NAMALWA (cell line): ENCODE measurements at regions not wholly inside any gene's neighbourhood (a gene's known extent, or its start where the extent isn't known, plus 50 kb on each side); places are given as distances from the start of the nearest gene placed in this dataset.

Experiments
- DNase-seq: peaks from one replicate; pipeline ENCODE4 v3.0.0-alpha.2; 2015; ENCODE audit warnings: low spot score

DNA sequence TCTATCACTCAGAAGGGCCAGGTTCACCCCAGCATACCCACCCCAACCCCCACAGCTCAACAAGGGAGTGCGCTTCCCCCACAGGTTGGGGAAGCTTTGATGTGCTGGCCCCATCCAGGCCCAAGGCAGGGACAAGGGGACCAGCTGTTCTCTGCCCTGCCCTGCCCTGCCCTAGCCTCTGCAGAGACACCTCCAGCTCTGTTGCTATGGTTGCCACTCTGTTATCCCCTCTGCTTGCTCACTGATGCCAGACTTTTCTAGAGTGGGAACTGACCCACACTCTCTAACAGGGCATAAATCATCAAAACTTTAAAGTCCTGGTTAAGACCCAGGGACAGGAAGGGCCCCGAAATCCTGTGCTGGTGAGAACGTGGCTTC is 50.4 kb upstream of the ENPP7 start:
- DNase-seq = no peak

GRCh38 chr17:79679631-79680317 is 51.0 kb upstream of the ENPP7 start:
- DNase-seq = no peak

- no peak for DNase-seq
Observed at GRCh38 chr17:79678736-79679255, 51.9 kb upstream of the ENPP7 start.

GRCh38 chr17:79678091-79678735 is 52.5 kb upstream of the ENPP7 start:
- DNase-seq = no peak

- no peak for DNase-seq
Observed at GRCh38 chr17:79677646-79678045, 53.1 kb upstream of the ENPP7 start.

GRCh38 chr17:79676796-79677195 is 53.9 kb upstream of the ENPP7 start:
- no peak for DNase-seq

DNA sequence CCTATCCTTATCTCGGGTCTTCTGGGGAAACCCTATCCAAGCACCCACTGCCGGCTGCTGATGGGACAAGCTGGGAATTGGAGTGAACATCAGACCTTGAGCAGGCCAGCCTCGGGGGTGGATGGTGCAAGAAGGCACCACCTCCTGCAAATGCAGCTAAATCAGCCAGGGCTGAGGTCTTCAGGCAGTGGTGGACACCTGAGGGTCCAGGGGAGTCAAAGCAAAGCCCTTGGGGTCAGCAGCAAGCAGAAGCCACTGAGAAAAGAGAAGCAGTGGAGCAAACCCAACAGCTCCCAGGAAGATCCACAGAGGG is 55.4 kb upstream of the ENPP7 start:
- no peak for DNase-seq

DNA sequence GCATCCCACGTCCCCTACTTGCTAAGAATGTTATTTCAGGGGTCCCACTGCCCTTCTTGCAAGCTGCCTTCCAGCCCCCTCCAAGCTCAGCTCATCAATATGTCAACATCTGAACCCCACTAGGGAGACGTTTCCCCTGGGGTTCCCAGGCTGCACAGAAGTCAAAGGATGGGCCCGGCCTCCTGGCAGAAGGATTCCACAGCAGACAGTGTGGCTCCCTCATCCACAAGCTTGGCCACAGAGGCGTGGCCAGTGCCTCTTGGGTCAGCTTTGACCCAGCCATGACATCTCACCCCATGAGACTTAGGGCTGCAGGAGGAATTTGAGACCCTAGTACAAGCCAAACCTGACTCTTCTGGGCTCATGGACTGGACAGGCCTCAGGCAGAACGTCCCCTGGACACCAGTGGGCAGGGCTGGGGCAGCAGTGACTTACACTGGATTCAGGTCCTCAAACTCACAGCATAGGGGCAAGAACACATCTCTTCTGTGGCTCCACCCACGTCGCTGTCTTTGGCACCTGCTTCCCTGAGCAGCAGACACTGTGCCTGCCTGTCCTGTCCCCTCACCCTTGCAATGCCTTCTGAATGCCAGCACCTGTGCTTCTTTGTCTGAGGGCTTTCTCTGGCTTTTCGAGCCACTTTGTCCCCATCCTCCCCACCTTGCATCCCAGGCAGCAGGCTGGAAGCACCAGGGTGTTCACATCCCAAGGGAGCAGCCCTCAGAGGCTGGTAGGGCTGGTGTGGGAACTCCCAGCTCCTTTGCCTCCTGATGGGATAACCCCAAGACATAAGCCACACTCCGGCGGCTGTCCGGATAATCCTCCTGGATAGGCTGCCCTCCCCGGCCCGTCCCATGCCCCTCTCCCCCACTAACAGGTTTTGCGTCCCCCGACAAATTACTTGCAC is 56.0 kb upstream of the ENPP7 start:
- no peak for DNase-seq

DNA sequence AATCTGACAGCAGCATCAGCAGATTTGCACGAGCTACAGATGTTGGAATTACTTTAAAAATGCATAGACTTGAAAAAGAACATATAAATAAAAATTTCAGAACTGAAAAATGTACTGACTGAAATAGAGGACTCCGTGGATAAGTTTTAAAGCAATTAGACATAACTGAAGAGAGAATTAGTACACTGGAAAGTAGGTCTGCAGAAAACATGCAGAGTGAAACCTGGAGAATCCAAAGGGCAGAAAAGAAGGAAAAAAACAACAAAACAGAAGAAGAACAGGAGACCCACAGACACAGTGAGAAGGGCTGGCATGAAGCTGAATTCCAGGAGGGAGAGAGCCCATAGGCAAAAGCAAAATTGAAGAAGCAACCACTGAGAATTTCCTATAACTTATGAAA is 57.2 kb upstream of the ENPP7 start:
- no peak for DNase-seq

- no peak for DNase-seq
Observed at GRCh38 chr17:79672496-79672895, 58.2 kb upstream of the ENPP7 start.

GRCh38 chr17:79671085-79671694 is 59.6 kb upstream of the ENPP7 start:
- peak; percentile 9 for DNase-seq

- DNase-seq = no peak
Observed at GRCh38 chr17:79670537-79671084, 59.8 kb upstream of the RBFOX3 start.

DNA sequence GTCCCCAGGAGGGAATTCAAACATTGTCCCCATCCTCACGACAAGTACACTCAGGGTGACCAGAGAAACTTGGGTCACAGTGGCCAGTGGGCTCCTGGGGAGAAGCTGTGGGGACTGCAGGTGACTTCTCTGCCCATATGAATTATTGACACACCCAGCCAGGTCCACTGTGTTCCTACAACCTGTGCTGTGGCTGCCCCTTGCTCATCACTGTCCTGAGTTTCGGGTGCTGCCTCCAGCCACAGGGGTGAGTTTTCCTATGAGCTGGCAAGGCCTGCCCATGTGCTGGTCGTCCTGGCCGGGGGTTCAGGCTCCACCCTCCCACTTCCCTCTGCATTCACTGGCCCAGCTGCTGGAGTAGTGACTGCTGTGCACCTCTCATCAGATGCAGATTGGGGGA is 59.0 kb upstream of the RBFOX3 start:
- DNase-seq = no peak

DNA sequence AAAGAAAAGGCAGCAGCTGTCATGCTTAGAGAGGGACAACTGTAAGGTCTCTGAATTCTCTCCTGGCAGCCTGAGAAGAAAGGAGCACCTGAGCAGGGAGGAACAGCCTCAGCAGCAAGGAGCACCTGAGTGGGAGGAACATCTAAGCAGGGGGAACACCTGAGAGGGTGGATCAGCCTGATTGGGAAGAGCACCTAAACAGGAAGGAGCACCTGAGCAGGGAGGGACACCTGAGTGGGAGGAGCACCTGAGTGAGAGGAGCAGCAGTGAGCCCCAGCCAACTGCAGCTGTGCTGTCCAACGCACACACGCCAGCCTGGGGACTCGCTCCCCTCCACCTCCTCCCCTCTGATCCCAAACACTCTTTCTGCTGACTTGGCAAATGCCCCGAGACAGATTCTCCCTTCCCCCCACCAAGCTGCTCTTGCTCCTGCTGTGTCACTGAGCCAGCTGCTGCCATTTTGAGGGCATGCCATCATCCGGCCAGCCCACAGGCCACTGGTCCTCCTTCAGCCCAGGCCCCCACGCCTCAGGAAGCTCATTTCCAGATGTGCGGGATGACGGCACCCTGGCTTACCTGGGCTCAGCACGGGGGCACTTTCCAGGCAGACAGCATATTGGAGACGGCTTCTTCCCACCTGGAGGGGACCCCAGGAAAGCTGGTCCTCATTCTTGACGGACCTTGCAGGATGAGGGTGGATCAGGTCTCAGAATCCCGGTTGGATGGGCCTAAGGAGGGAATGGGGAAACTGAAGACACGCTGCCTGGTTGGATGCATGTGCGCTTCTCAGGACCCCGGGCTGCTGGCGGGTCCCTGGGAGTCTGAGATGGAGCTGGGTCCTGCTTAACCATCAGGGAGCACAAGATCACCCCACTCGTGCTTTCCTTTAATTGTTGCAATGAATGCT is 57.7 kb upstream of the RBFOX3 start:
- DNase-seq = no peak

DNA sequence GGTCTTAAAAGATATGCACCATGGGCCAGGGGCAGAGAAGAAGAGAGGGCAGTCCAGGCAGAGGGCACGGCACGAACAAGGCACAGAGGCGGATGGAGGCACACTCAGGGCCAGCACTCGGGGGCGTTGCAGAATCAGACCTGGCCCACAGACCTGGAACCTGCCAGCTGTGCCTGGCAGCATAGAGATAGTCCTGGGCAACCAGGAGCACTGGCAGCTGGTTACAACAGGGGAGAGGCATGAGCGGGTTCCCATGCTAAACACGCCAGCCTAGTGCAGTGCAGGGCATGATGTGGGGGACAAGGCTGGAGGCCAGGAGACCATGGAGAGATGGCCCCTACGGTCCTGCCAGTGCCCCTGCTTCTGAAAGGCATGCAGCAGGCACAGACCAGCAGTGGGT is 56.9 kb upstream of the RBFOX3 start:
- DNase-seq = no peak

DNA sequence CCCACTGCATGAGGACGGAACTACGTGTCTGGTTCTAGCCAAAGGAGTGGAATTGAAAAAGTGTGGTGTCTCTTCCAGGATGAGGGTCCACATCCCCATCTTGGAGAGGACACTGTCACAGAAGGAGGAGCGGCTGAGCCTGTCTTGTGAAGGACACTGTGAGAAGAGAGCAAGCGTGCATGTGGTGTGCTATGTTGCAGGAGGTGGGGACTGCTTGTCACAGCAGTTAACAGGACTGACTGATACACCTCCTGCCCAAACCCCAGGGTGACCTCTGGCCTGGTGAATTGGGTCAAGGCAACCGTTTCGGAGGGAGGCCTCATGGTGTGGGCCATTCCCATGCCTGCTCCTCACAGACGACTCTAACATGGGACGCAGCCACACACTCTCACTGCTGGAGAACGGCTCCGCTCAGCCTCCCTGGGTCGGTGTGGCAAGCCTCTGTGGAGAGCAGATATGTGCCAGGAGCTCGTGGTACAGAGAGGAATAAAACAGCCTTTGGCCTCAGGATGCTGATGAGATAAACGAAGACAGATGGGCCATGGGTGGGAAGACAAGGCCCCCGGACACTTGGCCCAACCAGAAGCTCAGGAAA is 56.4 kb upstream of the RBFOX3 start:
- DNase-seq = no peak

- DNase-seq = no peak
Observed at GRCh38 chr17:79666111-79666510, 55.3 kb upstream of the RBFOX3 start.

GRCh38 chr17:79664930-79665737 is 54.3 kb upstream of the RBFOX3 start:
- no peak for DNase-seq

DNA sequence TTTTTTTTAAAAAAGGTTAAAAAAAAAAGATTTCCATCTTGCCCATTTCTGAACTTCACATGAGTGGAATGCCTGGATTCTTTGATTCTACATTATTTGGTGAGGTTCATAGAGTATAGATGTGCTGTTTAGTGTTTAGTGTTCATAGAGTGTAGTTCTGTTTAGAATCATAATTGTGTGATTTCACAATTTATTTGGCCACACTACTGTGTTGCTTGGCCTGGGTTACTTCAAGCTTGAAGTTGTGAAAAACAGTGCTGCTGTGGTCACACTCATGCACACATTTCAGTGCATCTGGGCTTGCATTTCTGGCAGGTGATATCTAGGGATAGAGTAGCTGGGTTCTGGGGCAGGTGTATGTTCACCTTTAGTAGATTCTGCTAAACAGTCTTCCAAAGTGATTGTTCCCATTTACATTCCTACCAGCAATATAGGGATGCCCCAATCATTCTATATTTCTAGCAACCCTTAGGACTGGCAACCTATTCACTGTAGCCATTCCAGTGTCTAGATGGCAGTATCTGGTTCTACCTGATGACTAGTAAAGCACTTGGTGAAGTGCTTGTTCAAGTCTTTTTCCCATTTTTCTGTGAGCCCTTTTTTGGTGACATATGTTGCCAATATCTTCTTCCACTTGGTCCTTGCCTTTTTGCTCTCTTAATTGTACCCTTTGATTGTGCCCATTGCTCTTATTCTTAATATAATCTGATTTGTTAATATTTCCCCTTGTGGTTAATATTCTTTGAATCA is 50.6 kb upstream of the RBFOX3 start:
- DNase-seq = no peak
